ENCODE measurements at regions not wholly inside any gene's neighbourhood (a gene's known extent, or its start where the extent isn't known, plus 50 kb on each side); places are given as distances from the start of the nearest gene placed in this dataset.

DNA sequence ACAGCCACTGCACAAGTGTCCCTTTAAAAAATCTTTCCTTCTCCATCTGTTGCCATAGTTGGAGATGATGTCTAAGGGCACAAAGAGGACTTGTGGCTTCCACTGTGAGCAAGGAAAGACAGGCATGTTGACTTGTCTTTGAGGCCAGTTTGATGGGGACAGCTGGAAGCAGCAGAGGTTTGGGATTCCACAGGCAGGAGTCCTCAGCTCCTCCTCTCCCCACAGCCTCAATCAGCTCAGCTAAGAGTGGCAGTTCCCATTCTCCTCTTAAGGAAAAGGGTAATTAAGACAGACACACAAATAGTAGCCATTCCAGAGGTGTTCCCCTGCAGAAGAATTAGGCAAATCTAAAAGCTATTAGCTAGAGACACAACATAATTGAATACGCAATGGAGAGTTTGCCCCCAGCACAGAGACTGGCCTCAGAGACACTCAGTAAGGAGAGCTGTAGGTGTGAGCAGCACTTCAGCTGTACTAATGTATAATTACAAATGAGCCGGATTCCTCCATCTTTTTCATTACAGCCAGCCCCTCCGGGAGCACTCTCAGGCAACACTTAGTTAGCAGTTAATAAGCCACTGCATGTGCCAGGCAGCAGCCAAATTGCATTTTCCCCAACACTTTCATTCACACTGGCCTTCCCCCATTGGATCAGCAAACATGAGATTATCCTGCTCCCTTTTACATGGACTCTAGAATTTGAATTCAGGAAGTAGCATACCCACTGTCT lies 434.0 kb downstream of the FOXO1 start:
- DNase-seq (ENCODE audit: low read depth) = no peak
- TF ChIP-seq, protein P1, sequence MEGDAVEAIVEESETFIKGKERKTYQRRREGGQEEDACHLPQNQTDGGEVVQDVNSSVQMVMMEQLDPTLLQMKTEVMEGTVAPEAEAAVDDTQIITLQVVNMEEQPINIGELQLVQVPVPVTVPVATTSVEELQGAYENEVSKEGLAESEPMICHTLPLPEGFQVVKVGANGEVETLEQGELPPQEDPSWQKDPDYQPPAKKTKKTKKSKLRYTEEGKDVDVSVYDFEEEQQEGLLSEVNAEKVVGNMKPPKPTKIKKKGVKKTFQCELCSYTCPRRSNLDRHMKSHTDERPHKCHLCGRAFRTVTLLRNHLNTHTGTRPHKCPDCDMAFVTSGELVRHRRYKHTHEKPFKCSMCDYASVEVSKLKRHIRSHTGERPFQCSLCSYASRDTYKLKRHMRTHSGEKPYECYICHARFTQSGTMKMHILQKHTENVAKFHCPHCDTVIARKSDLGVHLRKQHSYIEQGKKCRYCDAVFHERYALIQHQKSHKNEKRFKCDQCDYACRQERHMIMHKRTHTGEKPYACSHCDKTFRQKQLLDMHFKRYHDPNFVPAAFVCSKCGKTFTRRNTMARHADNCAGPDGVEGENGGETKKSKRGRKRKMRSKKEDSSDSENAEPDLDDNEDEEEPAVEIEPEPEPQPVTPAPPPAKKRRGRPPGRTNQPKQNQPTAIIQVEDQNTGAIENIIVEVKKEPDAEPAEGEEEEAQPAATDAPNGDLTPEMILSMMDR (IDR thresholded peaks at IDR 0.05; ENCODE audit: insufficient read depth, low read depth, low read length, missing control alignments) = no peak
- H3K4me3 ChIP-seq (ENCODE audit: low read depth, low read length) = no peak overlapping the region

DNA sequence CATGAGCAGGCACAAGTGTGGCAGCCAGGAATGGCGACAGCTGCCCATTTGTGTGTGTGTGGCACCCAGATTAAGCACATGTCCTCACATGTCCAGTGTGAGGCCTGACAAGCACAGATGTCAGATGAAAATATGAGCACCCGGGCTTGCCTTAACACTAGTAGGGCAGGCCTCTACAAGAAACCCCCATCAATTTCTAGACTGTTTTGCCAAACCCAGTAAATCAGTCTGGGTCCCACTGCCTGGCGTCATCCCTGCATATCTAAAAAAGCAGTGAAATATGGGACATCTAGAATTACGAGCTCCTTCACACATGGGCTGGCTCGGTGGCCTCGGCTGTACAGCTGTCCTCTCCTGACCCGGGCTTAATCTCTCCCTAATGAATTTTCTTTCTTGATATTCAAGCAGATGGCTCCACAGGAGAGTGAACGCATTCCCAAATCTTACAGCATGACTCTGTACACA lies 432.7 kb downstream of the FOXO1 start:
- DNase-seq (ENCODE audit: low read depth) = no peak
- no peak overlapping the region for H3K4me3 ChIP-seq (ENCODE audit: low read depth, low read length)
- TF ChIP-seq, protein P1 (IDR thresholded peaks at IDR 0.05; ENCODE audit: insufficient read depth, low read depth, low read length, missing control alignments) = no peak

DNA sequence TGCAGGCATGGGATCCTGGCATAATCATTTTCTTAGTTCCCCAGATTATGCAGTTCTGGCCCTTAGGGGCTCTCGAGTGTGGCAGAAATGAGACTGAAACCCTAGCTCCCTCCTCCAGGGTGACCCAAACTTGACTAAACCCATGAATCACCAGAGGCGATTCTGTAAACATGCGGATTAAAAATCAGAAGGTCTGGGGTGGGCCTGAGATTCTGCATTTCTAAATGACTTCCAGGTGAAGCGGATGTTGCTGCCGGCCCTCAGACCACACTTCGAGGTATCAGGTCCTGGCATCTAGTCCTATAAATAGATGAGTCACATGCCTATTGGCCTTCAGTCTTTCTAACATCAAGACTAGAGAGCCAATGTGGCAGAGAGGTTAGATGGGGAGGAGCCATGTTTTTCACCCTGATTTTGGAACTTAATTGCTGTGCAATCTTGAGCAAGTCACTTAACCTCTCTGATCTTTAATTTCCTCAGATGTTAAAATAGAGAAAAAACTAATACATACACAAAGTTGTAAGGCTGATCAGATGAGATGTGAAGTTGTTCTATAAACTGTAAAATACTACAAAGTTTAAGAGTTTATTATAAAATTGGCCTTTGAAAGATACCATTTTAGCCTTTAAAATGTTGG lies 431.2 kb downstream of the FOXO1 start:
- no peak for DNase-seq (ENCODE audit: low read depth)
- TF ChIP-seq, protein P1 (IDR thresholded peaks at IDR 0.05; ENCODE audit: insufficient read depth, low read depth, low read length, missing control alignments) = no peak
- H3K4me3 ChIP-seq (ENCODE audit: low read depth, low read length) = no peak overlapping the region

DNA sequence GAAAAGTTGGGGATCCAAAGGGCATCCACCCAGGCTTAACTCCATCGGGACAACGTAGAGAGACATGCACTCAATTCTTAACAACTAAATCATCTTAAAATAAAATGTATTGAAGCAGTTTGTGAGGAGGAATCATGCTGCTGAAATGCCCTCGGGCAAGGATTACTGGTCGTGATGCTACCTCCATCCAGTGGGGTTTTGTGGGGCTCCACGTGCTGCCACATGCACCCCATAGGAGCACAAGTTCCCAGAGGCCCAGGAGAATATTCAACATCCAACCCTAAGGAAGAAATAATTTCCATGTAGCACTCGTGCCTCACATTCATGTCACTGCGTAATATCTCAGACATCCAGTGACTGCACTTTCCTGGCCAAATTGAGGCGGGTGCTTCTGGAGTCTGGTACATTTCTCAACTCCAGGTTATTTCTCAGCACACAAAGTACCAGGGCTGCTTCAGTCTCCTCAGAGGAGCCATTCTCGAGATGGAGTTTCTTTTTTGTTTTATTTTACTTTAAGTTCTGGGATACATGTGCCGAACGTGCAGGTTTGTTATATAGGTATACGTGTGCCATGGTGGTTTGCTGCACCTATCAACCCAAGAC lies 429.8 kb downstream of the FOXO1 start:
- DNase-seq (ENCODE audit: low read depth) = no peak
- H3K4me3 ChIP-seq (ENCODE audit: low read depth, low read length) = no peak overlapping the region
- TF ChIP-seq, protein P1 (IDR thresholded peaks at IDR 0.05; ENCODE audit: insufficient read depth, low read depth, low read length, missing control alignments) = no peak

DNA sequence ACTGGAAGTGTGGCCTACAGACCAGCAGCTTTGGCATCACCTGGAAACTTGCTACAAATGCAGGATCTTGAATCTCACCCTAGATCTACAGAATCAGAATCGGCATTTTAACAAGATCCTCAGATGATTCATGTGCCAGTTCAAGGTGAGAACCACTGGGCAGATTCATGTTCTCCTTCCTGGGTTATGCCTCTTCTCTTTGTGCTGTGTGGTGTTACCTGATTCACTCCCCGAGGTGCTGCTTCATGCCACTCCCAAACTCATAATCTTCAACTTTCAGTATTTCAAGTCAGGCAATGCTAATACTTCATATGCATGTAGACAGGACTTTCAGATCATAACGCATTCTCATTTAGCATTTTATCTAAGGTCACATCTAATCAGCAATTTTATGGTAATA lies 427.7 kb downstream of the FOXO1 start:
- TF ChIP-seq, protein P1 (IDR thresholded peaks at IDR 0.05; ENCODE audit: insufficient read depth, low read depth, low read length, missing control alignments) = no peak
- H3K4me3 ChIP-seq (ENCODE audit: low read depth, low read length) = no peak overlapping the region
- DNase-seq (ENCODE audit: low read depth) = no peak

DNA sequence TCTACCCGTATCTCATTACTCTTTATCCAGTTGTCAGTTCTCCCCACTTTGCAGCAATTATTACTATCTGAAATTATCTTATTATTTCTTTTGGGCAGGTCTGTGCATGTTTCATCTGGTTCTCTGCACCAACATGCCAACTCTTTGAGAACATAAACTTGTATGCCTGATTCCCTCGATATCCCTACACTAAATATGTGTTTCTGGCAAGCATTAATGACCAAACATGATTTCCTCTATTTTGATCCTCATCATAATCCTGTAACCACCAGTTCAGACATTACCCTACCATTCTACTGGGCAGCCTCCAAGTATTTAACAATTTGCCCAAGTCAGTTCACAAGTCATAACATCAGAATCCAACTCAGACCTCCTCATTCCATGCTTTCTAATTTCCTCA lies 426.1 kb downstream of the FOXO1 start:
- no peak for DNase-seq (ENCODE audit: low read depth)
- TF ChIP-seq, protein P1 (IDR thresholded peaks at IDR 0.05; ENCODE audit: insufficient read depth, low read depth, low read length, missing control alignments) = no peak
- no peak overlapping the region for H3K4me3 ChIP-seq (ENCODE audit: low read depth, low read length)
